GM18868 (cell line): ENCODE measurements at regions not wholly inside any gene's neighbourhood (a gene's known extent, or its start where the extent isn't known, plus 50 kb on each side); places are given as distances from the start of the nearest gene placed in this dataset.
"Not testable (repeated sequence)": the region's sequence is repeated elsewhere in the genome, so short reads cannot be mapped to it uniquely, and the experiment has no call there.

Source experiments
- ATAC-seq: cut with Tn5 transposase; IDR thresholded peaks from one replicate; pipeline ENCODE4 v1.9.1; 2021; ENCODE audit warnings: mild to moderate bottlenecking, moderate library complexity; ENCODE audit not compliant: unreplicated experiment

DNA sequence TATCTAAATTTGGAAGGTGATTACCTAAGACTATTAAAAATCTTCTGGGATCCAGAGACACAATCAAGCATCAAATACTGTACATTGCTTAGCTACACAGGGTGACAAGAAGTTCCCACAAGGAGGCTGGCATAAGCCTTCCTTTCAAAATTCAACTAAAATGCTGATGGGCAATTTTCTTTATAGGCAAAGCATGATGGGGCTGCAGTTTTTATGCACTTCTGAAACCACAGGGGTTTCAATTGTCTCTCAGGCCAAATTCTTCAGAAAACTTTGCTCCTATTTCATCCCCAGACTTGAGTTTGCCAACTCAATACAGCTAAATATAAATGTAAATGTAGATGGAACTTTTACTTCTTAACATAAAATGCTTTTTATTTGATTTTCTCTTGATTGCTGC is 241.6 kb downstream of the ZPLD1 start:
- no peak for ATAC-seq

DNA sequence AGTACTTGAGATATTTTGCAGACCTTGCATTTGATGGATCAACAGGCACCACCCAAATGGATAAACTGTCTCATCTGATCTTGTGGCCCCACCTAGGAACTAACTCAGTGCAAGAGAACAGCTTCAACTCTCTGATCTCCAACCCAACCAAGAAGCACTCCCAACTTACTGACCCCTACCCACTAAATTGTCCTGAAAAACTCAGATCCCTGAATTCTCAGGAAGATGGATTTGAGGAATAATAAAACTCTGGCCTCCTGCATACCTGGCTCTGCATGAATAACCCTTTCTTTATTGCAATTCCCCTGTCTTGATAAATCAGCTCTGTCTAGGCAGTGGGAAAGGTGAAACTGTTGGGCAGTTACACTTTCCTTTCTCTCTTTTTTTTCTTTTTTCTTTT is 247.9 kb downstream of the ZPLD1 start:
- no peak for ATAC-seq

DNA sequence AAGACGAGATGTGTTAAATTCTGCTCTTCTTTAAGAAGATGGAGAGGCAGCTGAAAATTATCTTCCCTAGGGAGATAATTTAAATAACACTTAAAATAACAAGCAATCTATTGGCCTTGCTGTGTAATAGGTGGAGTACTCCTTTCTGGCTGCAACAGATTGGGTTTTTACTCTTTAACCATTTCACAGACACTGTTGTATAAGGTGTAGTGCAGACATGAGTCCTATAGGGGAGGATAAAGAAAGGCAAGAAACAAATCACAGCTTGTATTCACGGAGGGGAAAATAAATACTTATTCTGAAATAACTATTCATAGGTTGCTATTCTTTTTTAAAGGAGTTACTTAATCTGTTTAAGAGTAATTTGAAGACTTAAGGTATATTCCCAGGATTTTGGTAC is 252.0 kb downstream of the ZPLD1 start:
- no peak for ATAC-seq

DNA sequence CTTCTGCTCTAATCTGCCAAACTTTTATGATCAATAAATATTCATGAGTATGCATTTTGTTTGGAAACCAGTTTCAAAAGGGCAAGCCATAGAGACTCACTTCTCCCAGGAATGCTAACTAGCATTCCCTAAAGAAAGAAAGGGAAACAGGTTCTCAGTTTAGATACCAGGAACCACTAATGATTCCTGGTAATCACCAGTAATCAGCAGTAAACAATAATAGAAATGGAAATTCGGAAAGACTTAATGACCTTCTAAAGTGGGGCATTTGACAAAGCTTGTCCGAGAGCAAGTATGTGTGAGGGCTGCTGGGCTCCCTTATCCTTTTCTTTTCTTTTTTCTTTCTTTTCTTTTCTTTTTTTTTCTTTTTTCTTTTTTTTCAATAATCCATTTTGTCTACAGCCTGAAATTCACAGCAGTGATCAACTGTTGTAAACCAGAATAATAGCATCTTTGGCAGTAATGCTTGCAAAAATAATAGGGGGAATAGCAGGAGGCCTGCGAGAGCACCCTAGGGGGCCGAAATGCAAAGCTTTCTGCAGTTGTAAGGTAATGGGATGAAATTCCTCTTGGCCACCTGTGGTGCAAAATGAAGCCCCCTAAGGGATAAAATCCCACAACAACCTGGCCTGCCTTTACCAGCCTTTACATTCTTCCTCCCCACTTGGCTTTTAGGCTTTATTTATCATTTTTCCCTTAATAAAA is 253.2 kb downstream of the ZPLD1 start:
- ATAC-seq: no peak

DNA sequence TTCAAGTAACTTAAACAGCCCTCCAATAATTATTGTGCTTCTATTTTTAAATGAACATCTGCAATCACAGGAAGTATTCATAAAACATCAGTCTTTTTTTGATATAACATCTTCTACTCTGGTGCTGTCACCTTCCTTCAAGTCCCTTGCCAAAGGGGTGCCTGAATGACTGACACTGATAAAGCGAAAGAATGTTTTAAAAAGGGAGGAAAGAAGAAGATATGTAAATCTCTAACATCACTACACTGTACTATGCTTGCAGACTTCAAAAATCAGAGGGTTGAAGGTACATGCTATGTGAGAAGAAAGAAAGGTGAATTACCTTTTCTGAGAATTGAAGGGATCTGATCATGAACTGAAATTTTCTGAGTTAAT is 253.7 kb downstream of the ZPLD1 start:
- ATAC-seq: no peak

DNA sequence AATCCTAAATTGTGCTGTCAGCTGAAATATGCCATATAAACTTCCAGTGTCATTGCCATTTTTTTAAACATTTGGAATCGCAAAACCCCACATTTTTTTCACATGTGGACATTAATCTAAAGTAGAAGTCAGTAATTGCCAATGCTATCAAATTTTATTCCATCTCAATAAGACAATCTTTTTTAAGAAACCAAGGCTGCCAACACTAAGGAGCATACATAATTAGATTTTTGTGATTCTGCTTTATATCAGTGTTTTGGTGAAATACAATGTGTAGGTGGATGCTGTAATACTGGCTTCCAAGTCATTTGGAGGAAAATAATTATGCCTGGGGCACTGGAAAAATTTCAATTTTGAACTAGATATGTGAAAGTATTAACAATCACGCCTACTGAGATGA is 256.7 kb downstream of the ZPLD1 start:
- ATAC-seq: no peak

DNA sequence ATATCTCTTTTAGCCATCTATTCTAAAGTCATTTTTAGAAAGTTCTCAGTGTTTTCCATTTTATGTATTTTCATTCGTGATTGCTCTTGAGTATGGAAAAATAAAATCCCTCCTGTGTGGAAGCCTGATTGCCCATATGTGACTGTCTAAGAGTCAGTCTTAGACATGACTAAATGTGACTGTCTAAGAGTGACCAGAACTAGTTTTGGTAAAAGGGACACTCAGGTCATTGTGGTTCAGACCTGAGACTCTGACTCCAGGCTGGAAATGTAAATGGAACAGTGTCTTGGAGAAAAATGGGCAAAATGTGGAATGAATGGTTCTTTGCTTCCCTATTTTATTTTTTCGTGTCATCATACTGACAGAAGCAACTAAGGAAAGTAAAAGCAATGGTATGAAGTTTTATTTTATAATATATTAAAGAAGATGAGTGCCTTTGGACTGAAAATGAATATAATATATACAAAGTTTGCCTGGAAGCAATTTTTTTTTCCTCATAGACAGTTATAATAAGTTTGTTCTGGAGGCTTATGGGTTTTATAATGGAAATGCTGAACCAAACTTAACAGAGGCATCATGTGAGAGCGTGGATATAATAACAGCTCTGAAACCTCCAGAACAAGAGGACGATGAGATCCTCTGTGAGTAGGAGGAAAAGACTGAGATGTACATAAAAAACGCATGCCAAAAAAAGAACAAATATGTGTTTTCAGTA is 264.4 kb downstream of the ZPLD1 start:
- ATAC-seq: no peak

DNA sequence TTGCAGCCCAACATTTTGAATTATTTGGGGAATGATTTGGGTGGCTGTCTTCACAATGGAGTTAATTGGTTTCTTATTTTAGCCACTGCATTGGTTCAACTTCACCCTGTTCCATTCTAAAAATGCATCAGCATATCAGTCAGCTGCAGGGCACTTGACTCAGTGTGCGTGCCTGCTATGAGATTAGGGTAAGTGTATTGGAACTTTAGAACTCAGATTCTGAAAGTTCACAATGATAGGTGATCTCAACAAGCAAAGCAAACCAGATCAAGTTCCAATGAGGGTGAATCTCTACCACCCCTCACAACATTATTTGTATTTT is 265.0 kb downstream of the ZPLD1 start:
- no peak for ATAC-seq

DNA sequence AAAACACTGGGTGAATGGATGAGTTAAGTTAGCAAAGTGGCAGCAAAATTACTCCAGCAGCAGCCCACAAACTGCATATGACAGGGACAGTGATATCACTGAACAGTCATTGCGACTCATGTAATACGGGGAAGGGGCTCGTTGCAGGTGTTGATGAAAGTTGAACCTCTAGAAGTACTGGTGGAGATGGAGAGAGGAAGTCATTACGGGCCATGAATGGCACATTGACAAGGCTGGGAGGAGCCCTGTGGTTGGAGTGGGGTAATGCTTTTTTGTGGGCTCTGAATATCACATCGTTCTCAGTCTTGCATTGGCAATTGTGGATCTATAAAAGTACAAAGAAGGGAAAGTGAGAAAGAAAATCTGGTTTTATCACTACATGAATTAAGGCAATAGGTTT is 278.1 kb downstream of the ZPLD1 start:
- no peak for ATAC-seq

DNA sequence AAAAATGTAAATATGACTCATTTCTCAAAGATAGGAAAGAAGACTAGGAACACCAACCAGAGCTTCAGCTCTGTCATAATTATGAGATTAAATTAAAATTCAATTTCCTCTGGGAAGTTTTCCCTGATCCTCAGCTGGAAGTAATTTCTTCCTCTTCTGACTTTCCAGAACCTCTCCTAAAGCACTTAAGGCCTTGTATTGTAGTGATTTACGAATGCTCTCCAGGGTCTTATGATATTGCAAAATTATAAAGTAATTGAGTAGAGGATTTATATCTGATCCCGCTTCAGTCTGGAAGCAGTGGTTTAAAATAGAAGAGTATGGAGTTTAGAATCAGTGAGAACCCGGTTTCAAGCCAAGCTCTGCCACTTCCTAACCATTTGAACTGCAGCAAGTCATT is 279.8 kb downstream of the ZPLD1 start:
- peak; percentile 11 for ATAC-seq

DNA sequence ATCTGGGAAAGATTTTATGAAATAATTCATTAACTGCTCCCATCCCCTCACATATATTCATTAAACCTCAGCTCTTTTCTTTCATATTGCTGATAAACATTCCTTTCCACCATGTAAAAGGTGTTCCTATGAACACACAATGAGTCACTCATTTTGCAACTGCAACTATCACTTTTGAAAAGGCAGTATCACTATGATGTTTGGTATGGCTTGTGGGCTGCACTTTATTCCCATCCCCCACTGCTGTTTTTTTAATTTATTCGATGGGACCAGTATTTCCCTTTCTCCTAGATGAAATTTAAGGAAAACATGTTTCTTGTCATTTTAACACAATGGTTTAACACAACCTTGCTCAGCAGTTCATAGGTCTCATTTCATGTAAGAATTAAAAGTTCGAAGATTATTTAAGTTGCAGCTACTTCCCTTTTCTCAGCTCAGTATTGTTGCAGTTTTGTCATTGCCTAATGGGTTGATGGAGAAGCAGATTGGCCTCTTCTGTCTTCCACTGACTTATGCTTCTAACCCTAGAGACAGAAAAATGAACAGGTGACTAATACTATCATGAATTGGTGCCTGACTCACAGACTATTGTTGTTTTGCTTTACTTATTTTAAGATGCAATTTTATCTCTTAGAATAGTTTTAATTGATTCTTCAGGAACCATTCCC is 280.3 kb downstream of the ZPLD1 start:
- ATAC-seq: peak; percentile 95

DNA sequence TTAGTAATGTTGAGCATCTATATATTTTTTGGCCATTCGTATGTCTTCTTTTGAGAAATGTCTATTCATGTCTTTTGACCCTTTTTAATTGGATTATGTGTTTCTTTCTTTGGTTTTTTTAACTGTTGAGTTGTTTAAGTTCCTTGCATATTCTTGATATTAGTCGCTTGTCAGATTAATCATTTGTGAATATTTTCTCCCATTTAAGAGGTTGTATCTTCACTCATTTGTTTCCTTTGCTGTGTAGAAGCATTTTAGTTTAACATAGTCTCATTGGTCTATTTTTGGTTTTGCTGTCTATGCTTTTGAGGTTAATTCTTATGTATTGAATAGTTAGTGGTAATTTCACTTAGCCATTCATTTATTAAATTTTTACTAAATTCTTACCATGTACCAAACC is 283.8 kb downstream of the ZPLD1 start:
- no peak for ATAC-seq

DNA sequence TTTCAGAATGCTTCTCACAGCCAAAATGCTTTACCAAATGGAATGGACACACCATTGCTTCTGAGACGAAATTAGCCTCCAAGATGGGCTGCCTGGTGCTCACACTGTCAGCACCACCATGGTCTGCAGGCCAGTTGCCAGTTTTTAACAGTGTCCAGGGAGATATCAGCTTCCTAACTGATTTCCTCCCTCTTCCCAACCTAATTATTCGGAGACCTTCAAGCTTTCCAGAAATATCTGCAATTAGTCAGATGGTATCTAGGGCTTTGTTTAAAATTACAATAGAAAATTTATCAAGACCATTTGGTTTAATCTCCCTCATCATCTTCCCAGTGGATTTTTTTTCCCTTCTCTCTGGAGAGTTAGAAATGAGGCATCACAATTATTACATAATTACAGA is 287.5 kb downstream of the ZPLD1 start:
- no peak for ATAC-seq

DNA sequence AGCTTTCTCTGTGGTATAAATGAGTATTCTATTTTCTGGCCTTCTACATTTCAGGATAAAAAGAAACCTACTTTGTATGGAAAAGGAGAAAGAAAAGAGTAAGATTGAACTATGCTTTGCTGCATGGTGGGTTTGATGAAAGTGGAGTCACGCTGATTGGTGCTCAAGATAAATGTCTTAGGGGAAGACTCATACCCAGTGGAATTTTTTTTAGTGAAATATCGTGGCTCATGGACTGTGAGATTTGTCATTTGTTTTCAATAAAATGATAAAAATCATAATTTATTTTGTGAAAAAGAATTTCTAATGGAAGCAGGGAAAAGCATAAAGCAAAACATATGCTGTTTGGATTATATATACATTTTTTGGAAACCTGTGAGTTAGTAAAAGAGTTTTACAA is 292.5 kb downstream of the ZPLD1 start:
- no peak for ATAC-seq

DNA sequence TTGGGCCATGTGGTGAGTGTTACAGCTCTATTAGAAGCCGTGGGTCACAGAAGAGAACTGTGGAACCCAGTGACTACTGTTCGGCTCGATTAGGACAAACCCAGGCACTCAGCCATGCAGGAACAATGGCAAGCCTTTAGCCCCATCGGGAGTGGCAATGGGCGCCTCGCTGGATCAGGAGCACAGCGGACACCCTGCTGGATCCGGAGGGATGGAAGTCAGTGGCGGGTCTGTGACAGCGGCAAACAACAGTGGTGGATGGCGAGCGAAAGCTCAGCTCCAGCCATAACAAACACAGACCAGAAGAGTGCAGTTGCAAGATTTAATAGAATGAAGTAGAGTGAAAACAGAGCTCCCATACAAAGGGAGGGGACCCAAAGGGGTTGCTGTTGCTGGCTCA is 297.8 kb downstream of the ZPLD1 start:
- ATAC-seq: not testable (repeated sequence)

DNA sequence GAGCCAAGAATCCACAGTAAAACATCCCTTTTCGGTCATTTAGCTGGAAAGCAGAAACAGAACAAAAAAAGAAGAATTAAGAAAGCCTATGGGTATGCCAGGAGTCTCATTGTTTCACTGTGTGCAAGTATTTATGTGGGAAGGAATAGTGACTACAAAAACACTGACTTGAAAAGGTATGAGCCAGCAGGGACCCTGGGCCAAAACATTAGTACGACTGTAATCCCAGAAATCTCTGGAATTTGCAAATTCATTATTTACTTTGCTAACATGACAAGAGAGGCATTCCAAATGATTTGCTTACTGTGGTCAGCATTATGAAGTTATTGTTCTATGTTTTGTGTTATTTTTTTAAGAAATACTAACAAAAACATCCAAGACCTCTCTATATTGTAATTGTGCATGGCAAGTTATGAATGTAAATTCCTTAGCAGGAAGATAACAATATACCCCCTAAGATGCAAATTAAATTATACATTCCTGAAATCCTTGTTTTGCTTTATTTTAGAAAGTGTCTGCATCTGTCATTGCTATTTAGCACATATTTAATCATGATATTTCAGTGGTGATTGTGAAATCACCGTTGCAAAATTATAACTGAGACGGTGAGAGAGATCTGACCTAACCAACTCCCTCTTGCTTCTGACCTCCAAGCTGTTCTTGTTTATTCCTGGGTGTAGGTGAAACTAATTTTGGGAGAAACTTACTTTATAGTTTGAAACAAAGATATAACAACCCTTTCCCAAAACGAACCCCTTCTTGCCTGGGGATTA is 299.2 kb downstream of the ZPLD1 start:
- ATAC-seq: no peak

DNA sequence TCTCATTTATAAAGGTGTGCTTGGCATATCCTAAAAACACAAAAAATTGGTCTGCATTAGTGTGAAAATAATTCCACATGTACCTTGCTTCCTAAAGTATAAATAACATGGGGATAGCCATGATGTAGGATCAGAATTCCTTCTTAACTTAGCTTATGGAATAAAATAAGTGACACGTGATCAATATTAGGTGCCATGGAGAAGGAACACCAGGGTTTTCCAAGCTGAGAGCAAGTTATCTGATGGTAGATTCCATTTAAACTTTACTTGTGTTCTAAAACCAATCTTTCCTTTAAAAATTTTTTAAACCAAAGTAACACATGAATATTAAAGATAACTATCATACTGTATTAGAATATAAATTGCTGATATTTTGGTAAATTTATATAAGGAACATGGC is 300.5 kb downstream of the ZPLD1 start:
- ATAC-seq: no peak

DNA sequence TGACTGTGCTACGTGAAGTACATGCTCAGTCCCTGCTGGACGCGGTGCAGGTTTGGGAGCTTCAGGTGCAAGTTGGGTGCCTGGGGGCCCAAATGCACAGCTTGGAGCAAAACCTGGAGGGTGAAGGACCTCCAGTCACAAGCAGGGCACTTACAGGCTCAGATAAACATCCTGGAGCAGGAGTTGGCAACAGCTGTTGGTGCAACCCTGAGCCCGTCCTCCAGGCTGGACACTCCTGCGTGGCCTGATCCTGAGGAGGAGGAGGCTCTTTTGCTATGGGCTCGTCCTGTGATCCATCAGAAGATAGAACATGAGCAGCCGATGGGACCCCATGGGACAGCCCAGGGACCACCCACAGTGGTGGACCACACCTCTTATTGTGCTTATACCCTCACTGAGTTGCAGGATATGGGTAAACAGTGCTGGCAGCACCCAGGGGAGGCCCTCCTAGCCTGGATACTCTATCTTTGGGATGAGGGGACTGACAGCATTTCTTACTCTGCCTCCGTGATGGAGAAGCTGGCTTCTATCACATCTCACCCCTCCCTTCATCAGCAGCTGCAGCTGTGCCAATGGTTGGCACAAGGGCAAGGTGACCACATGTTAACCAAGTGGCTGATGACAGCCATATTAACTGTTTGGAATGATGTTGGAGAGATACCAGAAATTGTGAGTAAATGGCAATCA is 301.6 kb downstream of the ZPLD1 start:
- no peak for ATAC-seq

DNA sequence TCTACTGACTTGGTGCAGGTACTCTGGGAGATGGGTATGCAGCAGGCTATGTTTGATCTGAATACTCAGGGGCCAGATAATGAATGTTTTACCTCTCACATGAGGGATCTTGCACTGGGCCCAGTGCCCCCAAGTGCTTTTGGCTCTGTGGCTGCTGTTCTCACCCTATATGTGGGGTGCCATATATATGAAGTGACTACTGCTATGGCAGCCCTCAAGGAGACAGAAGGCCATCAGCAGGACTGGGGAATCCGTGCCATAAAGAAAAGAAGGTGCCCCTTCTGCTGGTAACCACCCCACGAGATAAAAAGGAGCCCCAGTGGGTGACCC is 302.1 kb downstream of the ZPLD1 start:
- no peak for ATAC-seq

DNA sequence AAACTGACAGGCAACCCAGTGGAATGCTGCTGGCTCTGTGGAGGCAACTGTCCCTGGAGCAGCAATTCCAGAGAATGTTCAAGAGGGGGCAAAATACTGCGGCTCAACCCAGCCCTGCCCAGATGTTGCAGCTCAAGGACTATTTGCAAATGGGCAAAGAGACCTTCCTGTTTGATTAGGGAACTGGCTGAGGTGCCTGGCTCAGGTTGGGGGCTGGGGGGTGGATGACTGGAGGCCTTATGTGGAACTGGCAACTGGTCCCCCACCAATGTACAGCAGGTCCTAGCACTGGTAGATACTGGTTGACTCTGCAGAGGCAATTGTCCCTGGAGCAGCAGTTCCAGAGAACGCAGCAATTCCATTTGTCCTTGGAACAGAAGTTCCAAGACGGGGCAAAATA is 302.5 kb downstream of the ZPLD1 start:
- no peak for ATAC-seq

DNA sequence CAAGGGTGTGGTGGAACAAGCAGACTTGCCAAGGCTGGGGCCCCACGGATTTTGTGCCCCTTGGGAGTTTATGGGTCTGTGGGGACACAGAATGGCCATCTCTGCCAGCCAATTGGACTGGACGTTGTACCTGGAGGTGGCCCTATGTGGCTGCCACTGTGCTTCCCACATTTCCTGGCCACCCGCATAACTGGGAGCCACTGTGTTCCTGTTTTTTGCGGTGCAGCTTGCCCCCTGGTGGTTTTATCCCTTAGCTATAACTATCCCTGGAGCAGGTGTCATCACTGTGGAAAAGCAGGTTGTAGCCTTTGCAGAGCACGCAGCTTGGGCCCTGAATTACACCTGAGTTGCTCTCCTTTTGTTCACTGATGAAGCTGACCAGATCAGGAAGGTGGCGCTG is 306.3 kb downstream of the ZPLD1 start:
- no peak for ATAC-seq
